ENCODE measurements at regions not wholly inside any gene's neighbourhood (a gene's known extent, or its start where the extent isn't known, plus 50 kb on each side); places are given as distances from the start of the nearest gene placed in this dataset.

DNA sequence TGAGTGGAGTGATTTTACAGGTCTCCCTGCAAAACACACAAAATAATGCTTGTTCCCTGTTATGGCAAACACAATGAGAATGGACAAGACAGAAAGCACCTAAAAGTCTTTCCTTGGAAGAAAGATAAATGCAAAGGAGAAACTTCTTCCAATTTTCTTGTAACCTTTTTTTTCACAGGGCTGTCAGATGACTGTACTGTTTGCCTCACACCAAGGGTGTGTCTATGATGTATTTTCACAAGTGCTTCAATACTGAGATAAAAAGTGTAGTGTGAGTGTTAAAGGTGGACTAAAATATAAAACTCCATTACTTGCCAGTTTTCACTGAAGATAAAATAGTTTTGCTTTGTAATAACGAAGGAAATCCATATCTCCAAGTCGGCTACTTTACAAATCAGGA, 194.5 kb downstream of the CENPW start:
- 88% methylated on average over 2 of the region's 2 CpGs for WGBS
- Histone ChIP-seq H2BK5ac (ENCODE audit: low read depth, low read length, poor library complexity, severe bottlenecking) (no peak overlapping the region), H3K79me1 (replicated peaks; ENCODE audit: low read length, poor library complexity, severe bottlenecking) (no peaks in the 10 kb centered on the region), H3K4me1 (ENCODE audit: control insufficient read depth, insufficient read depth, low read depth, low read length) (no peaks in the 10 kb centered on the region), H3K4me3 (ENCODE audit: insufficient read depth in 1 of 2, low read depth in 1 of 2, low read length in 2 of 2) (no peak overlapping the region), H4K8ac (ENCODE audit: low read length) (no peak overlapping the region), H4K91ac (ENCODE audit: low read length) (no peak overlapping the region), H3K18ac (ENCODE audit: low read depth in 1 of 2, low read length in 2 of 2) (no peak overlapping the region), H3K4ac (ENCODE audit: low read depth in 1 of 2, low read length in 2 of 2) (no peak overlapping the region), H2BK120ac (ENCODE audit: low read depth, low read length) (no peak overlapping the region), H3K14ac (ENCODE audit: low read length in 2 of 2) (no peak overlapping the region), H3K27me3 (ENCODE audit: control insufficient read depth in 1 of 2, insufficient read depth in 1 of 2, low read length in 2 of 2) (no peaks in the 10 kb centered on the region), H3K4me2 (ENCODE audit: low read length, poor library complexity, severe bottlenecking) (no peak overlapping the region), H3K9ac (ENCODE audit: low read length) (no peak overlapping the region), H2AK5ac (ENCODE audit: low read length, severe bottlenecking) (no peak overlapping the region), H3K36me3 (ENCODE audit: control insufficient read depth in 1 of 2, insufficient read depth in 2 of 2, low read depth in 1 of 2, low read length in 2 of 2) (no peaks in the 10 kb centered on the region), H2AFZ (ENCODE audit: low read depth, low read length) (no peak overlapping the region), H2BK12ac (ENCODE audit: low read length in 2 of 2) (no peak overlapping the region), H2BK15ac (ENCODE audit: low read depth, poor library complexity, severe bottlenecking) (no peak overlapping the region), H3K23ac (ENCODE audit: low read length in 2 of 2) (no peak overlapping the region), H3K27ac (ENCODE audit: low read length, poor library complexity, severe bottlenecking) (no peak overlapping the region), H3K9me3 (ENCODE audit: control insufficient read depth, low read length) (no peaks in the 10 kb centered on the region)
- DNase-seq, result no peak

DNA sequence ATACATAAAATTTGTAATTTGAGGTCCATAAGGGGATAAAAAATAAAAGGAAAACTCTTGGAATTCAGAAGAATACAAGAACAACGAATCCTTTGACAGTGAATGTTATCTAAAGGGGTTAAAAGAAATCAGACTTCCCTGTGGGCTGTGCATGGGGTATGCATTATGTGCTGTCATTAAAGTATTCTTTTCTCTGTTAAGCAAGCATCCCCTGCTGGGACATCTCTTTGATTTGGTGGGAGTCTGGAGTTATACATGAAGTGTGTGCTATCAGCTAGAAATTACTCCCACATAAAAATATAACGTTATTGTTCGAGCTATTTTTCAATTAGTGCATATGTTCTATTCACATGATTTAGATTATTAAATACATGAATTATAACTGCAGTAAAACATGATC, 195.2 kb downstream of the CENPW start:
- no peak overlapping the region for H3K14ac ChIP-seq (ENCODE audit: low read length in 2 of 2)
- no peak overlapping the region for H3K9ac ChIP-seq (ENCODE audit: low read length)
- H4K91ac ChIP-seq (ENCODE audit: low read length), result no peak overlapping the region
- H3K27ac ChIP-seq (ENCODE audit: low read length, poor library complexity, severe bottlenecking), result no peak overlapping the region
- H2AFZ ChIP-seq (ENCODE audit: low read depth, low read length), result no peak overlapping the region
- H3K4me2 ChIP-seq (ENCODE audit: low read length, poor library complexity, severe bottlenecking), result no peak overlapping the region
- no peaks in the 10 kb centered on the region for H3K79me1 ChIP-seq (replicated peaks; ENCODE audit: low read length, poor library complexity, severe bottlenecking)
- no peak overlapping the region for H2BK12ac ChIP-seq (ENCODE audit: low read length in 2 of 2)
- no peaks in the 10 kb centered on the region for H3K9me3 ChIP-seq (ENCODE audit: control insufficient read depth, low read length)
- no peak overlapping the region for H2BK15ac ChIP-seq (ENCODE audit: low read depth, poor library complexity, severe bottlenecking)
- no peak overlapping the region for H3K23ac ChIP-seq (ENCODE audit: low read length in 2 of 2)
- no peak overlapping the region for H2BK5ac ChIP-seq (ENCODE audit: low read depth, low read length, poor library complexity, severe bottlenecking)
- no peak overlapping the region for H2BK120ac ChIP-seq (ENCODE audit: low read depth, low read length)
- H4K8ac ChIP-seq (ENCODE audit: low read length), result no peak overlapping the region
- H3K27me3 ChIP-seq (ENCODE audit: control insufficient read depth in 1 of 2, insufficient read depth in 1 of 2, low read length in 2 of 2), result no peaks in the 10 kb centered on the region
- H3K36me3 ChIP-seq (ENCODE audit: control insufficient read depth in 1 of 2, insufficient read depth in 2 of 2, low read depth in 1 of 2, low read length in 2 of 2), result no peaks in the 10 kb centered on the region
- DNase-seq, result no peak
- H3K4ac ChIP-seq (ENCODE audit: low read depth in 1 of 2, low read length in 2 of 2), result no peak overlapping the region
- WGBS, result 95% methylated on average over 1 of the region's 3 CpGs
- no peaks in the 10 kb centered on the region for H3K4me1 ChIP-seq (ENCODE audit: control insufficient read depth, insufficient read depth, low read depth, low read length)
- no peak overlapping the region for H3K18ac ChIP-seq (ENCODE audit: low read depth in 1 of 2, low read length in 2 of 2)
- H2AK5ac ChIP-seq (ENCODE audit: low read length, severe bottlenecking), result no peak overlapping the region
- no peak overlapping the region for H3K4me3 ChIP-seq (ENCODE audit: insufficient read depth in 1 of 2, low read depth in 1 of 2, low read length in 2 of 2)

DNA sequence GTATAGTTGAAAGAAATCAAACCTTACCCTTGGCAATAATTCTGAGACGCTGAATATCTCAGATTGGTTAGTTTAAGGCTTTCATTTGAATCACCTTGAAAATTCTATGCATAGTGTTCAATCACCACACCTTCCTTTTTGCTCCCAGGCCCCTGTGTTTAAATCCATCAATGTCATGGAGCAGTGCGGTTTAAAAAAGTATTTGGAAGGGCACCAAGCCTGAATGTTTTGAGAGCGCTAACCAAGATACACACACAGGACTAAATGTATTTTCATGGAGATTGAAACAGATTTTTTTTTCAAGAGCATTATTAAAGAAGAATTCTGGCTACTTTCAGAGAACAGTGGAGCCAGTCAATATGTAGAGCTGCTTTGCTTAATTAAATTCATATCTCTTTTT, 195.7 kb downstream of the CENPW start:
- H3K18ac ChIP-seq (ENCODE audit: low read depth in 1 of 2, low read length in 2 of 2), result no peak overlapping the region
- H3K14ac ChIP-seq (ENCODE audit: low read length in 2 of 2), result no peak overlapping the region
- no peak overlapping the region for H4K8ac ChIP-seq (ENCODE audit: low read length)
- H3K27me3 ChIP-seq (ENCODE audit: control insufficient read depth in 1 of 2, insufficient read depth in 1 of 2, low read length in 2 of 2), result no peaks in the 10 kb centered on the region
- H2AK5ac ChIP-seq (ENCODE audit: low read length, severe bottlenecking), result no peak overlapping the region
- no peak overlapping the region for H2BK5ac ChIP-seq (ENCODE audit: low read depth, low read length, poor library complexity, severe bottlenecking)
- WGBS, result 94% methylated on average over 2 of the region's 3 CpGs
- no peak overlapping the region for H2BK12ac ChIP-seq (ENCODE audit: low read length in 2 of 2)
- H3K36me3 ChIP-seq (ENCODE audit: control insufficient read depth in 1 of 2, insufficient read depth in 2 of 2, low read depth in 1 of 2, low read length in 2 of 2), result no peaks in the 10 kb centered on the region
- H3K79me1 ChIP-seq (replicated peaks; ENCODE audit: low read length, poor library complexity, severe bottlenecking), result no peaks in the 10 kb centered on the region
- no peak overlapping the region for H3K9ac ChIP-seq (ENCODE audit: low read length)
- H3K4me2 ChIP-seq (ENCODE audit: low read length, poor library complexity, severe bottlenecking), result no peak overlapping the region
- H2BK120ac ChIP-seq (ENCODE audit: low read depth, low read length), result no peak overlapping the region
- H4K91ac ChIP-seq (ENCODE audit: low read length), result no peak overlapping the region
- no peak overlapping the region for H3K4me3 ChIP-seq (ENCODE audit: insufficient read depth in 1 of 2, low read depth in 1 of 2, low read length in 2 of 2)
- DNase-seq, result no peak
- no peak overlapping the region for H2BK15ac ChIP-seq (ENCODE audit: low read depth, poor library complexity, severe bottlenecking)
- no peak overlapping the region for H3K23ac ChIP-seq (ENCODE audit: low read length in 2 of 2)
- H3K27ac ChIP-seq (ENCODE audit: low read length, poor library complexity, severe bottlenecking), result no peak overlapping the region
- no peaks in the 10 kb centered on the region for H3K9me3 ChIP-seq (ENCODE audit: control insufficient read depth, low read length)
- H3K4ac ChIP-seq (ENCODE audit: low read depth in 1 of 2, low read length in 2 of 2), result no peak overlapping the region
- H2AFZ ChIP-seq (ENCODE audit: low read depth, low read length), result no peak overlapping the region
- no peaks in the 10 kb centered on the region for H3K4me1 ChIP-seq (ENCODE audit: control insufficient read depth, insufficient read depth, low read depth, low read length)

DNA sequence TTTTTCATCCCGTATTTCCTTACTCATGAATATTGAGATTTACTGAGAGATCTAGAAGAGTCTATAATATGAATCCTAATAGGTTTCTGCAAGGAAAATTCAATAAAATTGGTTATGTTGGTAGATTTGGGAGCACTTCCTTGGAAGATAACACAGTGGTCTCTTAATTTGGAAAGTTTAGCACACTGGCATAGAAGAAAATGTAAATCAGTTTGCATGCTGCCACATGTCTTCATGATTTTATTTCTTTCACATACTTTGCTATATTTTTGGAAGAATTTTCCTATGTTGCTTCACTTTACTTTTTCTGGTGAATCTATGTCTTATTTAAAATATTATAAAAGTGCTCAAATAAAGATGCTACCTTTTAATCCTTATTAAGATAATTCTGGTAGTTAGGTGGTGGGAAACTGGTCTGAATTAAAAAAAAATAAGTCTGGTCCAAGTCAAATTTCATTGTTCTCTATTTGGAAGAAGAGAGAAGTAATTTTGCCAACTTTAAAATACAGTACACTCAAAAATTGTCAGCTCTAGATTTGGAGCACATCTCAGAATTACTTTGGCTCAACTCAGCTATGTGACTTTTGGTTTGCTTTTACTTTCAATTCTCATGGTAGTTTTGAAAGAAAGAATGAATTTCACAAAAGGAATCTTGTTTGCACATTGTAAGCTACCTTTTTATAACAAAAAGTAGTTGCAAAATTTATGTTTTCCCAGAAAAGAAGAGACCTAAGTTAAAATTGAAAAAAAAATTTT, 197.3 kb downstream of the CENPW start:
- Histone ChIP-seq H3K14ac (ENCODE audit: low read length in 2 of 2) (no peak overlapping the region), H3K36me3 (ENCODE audit: control insufficient read depth in 1 of 2, insufficient read depth in 2 of 2, low read depth in 1 of 2, low read length in 2 of 2) (no peaks in the 10 kb centered on the region), H3K4me2 (ENCODE audit: low read length, poor library complexity, severe bottlenecking) (no peak overlapping the region), H3K9me3 (ENCODE audit: control insufficient read depth, low read length) (no peaks in the 10 kb centered on the region), H3K27me3 (ENCODE audit: control insufficient read depth in 1 of 2, insufficient read depth in 1 of 2, low read length in 2 of 2) (no peaks in the 10 kb centered on the region), H2BK120ac (ENCODE audit: low read depth, low read length) (no peak overlapping the region), H2BK12ac (ENCODE audit: low read length in 2 of 2) (no peak overlapping the region), H2AK5ac (ENCODE audit: low read length, severe bottlenecking) (no peak overlapping the region), H2BK15ac (ENCODE audit: low read depth, poor library complexity, severe bottlenecking) (no peak overlapping the region), H2BK5ac (ENCODE audit: low read depth, low read length, poor library complexity, severe bottlenecking) (no peak overlapping the region), H3K18ac (ENCODE audit: low read depth in 1 of 2, low read length in 2 of 2) (no peak overlapping the region), H3K4ac (ENCODE audit: low read depth in 1 of 2, low read length in 2 of 2) (no peak overlapping the region), H3K4me3 (ENCODE audit: insufficient read depth in 1 of 2, low read depth in 1 of 2, low read length in 2 of 2) (no peak overlapping the region), H3K27ac (ENCODE audit: low read length, poor library complexity, severe bottlenecking) (no peak overlapping the region), H3K9ac (ENCODE audit: low read length) (peak overlapping the region; percentile 12), H4K8ac (ENCODE audit: low read length) (no peak overlapping the region), H3K23ac (ENCODE audit: low read length in 2 of 2) (no peak overlapping the region), H3K4me1 (ENCODE audit: control insufficient read depth, insufficient read depth, low read depth, low read length) (no peaks in the 10 kb centered on the region), H2AFZ (ENCODE audit: low read depth, low read length) (no peak overlapping the region), H4K91ac (ENCODE audit: low read length) (no peak overlapping the region), H3K79me1 (replicated peaks; ENCODE audit: low read length, poor library complexity, severe bottlenecking) (no peaks in the 10 kb centered on the region)
- no peak for DNase-seq
- no CpG with 5 or more reads among the region's 1 CpG for WGBS

Data from mesenchymal stem cell (in vitro differentiated cells and primary cell).